ENCODE measurements at regions not wholly inside any gene's neighbourhood (a gene's known extent, or its start where the extent isn't known, plus 50 kb on each side); places are given as distances from the start of the nearest gene placed in this dataset.
A peak's percentile ranks its signal among the peaks of the same experiment; 100 is the strongest.
"Not testable (repeated sequence)": the region's sequence is repeated elsewhere in the genome, so short reads cannot be mapped to it uniquely, and the experiment has no call there.

DNA sequence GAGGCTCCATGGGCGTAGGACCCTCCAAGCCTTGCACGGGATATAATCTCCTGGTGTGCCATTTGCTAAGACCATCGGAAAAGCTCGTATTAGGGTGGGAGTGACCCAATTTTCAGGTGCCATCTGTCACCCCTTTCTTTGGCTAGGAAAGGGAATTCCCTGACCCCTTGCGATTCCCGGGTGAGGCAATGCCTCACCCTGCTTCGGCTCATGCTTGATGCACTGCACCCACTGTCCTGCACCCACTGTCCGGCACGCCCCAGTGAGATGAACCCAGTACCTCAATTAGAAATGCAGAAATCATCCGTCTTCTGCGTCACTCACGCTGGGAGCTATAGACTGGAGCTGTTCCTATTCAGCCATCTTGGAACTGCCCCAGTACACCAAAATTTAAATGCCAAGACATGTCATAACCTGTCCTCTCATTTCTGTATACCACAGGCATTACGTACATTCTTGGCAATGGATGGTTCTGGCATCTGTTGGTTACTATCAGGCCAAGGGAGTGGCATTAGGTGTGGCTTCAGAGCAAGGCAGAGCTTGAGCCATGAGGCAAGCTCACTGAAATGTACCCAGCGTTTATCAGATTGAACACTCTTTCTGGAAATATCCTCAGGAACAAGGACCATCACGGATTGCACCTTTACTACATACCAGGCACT, 95.4 kb upstream of the GALNT18 start:
- DNase-seq (ENCODE audit: low read depth, low spot score): no peak

GRCh38 chr11:11715075-11715474, 93.3 kb upstream of the GALNT18 start:
- DNase-seq (ENCODE audit: low read depth, low spot score): not testable (repeated sequence)

- no peak for DNase-seq (ENCODE audit: low read depth, low spot score)
These were observed 88.8 kb upstream of the GALNT18 start for GRCh38 chr11:11710556-11710955.

DNA sequence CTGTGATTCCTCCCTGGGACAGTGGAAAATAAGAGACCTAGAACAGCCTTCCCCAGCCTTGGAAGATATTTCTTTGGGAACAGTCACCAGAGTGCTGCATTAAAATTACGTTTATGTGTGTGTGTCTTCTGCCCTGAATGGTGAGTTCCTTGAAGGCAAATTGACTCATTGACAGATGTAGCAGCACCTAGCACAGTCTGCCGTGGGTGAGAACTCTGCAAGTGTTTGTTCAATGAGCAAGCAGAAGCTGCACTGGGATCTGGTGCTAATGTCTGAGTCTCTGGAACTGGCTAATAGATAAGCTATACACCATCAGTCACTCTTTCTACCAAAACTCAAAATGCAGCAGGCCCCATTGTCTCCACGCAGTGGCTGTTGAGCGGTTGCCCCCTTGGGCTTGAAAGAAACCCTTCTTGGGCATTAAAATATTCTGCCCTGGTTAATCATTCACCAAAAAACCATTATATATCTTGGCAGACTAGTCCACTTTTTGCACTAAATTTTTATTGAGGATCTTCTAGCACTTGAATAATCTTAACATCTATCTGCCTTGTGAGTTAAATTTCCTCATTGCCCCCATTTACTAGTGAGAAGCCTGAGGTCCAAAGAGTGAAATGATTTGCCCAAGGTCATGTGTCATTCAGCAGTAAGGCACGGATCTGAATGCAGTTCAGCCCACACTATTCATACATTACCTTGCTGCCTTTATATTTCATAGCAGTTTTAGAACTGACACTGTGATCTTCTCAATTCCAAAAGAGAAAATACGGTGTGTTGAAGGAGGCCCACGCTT, 87.8 kb upstream of the GALNT18 start:
- DNase-seq (ENCODE audit: low read depth, low spot score): no peak

DNA sequence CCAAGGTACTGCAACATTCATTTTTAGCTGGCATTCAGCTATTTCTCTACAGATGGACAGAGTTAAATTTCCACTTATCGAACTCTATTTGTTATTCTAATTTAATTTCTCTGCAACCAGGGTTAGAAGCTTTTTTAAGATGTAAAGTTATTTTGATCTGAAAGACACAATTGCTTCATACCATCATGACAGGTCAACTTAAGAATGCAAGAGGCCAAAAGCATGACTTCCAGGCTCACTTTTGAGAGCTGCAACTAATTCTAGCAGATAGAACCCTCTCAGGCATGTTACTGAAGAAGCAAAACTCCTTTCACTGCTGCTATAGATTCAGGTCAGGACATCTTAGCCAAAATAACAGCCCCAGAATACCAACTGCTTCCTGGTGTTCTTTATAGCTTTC, 86.5 kb upstream of the GALNT18 start:
- DNase-seq (ENCODE audit: low read depth, low spot score): no peak

DNA sequence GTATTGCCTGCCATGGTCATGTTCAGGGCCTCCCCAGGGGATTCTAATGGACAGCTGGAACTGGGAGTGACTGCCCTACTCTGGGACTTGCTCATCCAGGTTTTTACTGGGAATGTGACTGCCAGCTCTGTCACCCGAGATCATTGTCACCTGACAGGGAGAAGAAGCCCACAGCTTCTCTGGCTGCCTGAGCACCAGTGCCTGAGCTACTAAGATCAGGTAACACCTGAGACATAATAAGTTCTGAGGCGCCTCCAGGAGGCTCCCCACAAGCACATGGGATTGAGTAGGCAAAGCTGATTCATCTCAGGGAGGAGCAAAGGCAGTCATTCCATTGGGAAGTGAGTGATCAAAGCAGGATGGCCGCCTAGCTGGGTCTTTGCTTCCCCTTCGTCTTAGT, 84.2 kb upstream of the GALNT18 start:
- no peak for DNase-seq (ENCODE audit: low read depth, low spot score)

GRCh38 chr11:11703885-11704284, 82.1 kb upstream of the GALNT18 start:
- DNase-seq (ENCODE audit: low read depth, low spot score): no peak

DNA sequence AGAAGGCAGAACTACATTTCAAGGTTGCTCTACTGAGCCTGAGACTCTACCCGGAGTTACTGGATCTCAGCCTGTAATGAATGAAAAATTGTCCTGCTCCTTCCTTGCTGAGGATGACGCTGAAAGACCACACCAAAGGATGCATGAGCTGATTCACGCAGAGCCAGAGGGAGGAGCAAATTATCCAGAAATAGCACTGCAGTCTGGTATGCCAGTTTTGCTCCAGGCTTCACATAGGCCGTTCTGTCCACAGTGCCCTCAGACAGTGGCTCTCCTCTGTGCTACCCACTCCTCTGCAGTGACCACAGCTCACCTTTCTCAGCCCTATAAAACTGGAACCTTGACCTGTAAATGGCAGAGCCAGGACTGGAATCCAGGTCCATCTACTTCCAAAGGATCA, 79.3 kb upstream of the GALNT18 start:
- peak; percentile 16 for DNase-seq (ENCODE audit: low read depth, low spot score)

DNA sequence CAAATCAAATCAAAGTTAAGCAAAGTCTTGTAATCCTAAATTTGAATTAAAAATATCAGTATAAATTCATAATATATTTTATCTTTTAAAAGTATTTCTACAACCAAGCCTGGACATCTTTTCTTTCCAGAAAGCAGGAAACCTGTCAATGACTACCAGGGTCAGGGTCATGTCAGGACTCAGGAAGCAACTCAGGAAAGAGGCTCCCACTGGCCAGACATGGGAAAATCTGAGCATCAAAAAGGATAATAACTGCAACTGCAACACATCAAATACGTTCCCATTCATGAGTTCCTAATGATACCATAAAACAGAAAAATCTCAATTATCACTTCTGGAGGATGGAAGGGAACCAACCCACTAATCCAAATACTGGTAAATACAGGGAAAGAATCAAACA, 76.0 kb upstream of the GALNT18 start:
- no peak for DNase-seq (ENCODE audit: low read depth, low spot score)

- no peak for DNase-seq (ENCODE audit: low read depth, low spot score)
These were observed 69.7 kb upstream of the GALNT18 start for GRCh38 chr11:11691296-11692151.

- DNase-seq (ENCODE audit: low read depth, low spot score): no peak
These were observed 59.7 kb upstream of the GALNT18 start for GRCh38 chr11:11681536-11681935.

- no peak for DNase-seq (ENCODE audit: low read depth, low spot score)
These were observed 56.0 kb upstream of the GALNT18 start for GRCh38 chr11:11677672-11678356.

DNA sequence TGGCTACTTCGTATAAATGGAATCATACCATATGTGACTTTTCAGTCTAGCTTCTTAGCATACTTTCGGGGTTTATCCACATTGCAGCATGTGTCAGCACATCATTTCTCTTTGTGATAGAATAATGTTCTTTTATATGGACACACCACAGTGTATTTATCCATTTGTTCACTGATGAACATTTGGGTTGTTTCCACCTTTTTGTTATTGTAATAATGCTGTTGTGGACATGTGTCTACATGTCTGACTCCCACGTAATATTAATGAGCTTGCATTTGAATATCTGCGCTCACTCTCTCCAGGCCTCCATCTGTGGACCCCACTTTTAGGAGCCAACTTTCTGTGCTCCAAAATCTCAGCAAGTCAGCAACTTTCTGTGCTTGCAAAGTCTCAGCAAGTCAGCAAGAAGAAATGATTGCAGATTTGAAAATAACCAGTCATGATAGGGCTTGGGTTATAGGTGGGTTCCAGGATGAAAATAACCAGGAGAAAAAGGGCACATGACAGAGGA, 53.9 kb upstream of the GALNT18 start:
- DNase-seq (ENCODE audit: low read depth, low spot score): no peak

- no peak for DNase-seq (ENCODE audit: low read depth, low spot score)
These were observed 51.0 kb upstream of the GALNT18 start for GRCh38 chr11:11672789-11673188.

DNA sequence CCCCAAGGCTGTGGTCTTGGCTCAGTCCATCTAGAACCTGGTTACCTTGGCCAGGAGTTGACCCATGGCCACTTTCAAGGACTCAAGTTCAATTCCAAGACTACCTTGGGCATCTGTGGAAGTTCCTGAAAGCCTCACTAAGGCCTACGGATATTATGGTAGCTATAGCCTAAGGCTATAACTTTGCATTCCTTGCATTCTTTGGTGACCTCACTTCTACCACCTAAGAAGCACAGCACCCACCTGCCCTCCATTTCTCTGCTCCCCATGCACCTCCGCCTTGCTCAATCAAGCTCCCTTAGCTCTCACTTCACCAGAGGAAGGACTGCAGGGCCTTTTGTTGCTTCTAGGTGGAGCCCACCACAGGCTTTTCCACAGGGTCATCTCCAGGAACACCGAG, 50.3 kb upstream of the GALNT18 start:
- no peak for DNase-seq (ENCODE audit: low read depth, low spot score)
